GM12878 (cell line): ENCODE measurements at regions not wholly inside any gene's neighbourhood (a gene's known extent, or its start where the extent isn't known, plus 50 kb on each side); places are given as distances from the start of the nearest gene placed in this dataset.

Experiments used
- ATAC-seq: fragments of 200-7000 bp; cut with Tn5 transposase; 3 replicates; pipeline ENCODE4 v1.9.1; 2020; ENCODE audit warnings: mild to moderate bottlenecking, moderate library complexity
- BruUV-seq: library from RNA; stranded (reverse); fragments of 400-500 nt; replicated peaks from 2 replicates; lab custom pipeline; 2021; lab: Mats Ljungman, UMichigan
- CTCF ChIA-PET: fragments of 300-600 bp; sonication (Branson Sonifier 250); formaldehyde crosslinking; extraction: SDS; loops from one replicate; lab custom pipeline; 2021; ENCODE audit warnings: inconsistent platforms; lab: Yijun Ruan, JAX
- POLR2A ChIA-PET: fragments of 350-600 bp; formaldehyde crosslinking; extraction: SDS; loops from one replicate; lab custom pipeline; 2021; ENCODE audit warnings: inconsistent platforms; lab: Charles Lee
- RAD21 ChIA-PET: fragments of 300-600 bp; sonication (Branson Sonifier 250); formaldehyde crosslinking; loops from one replicate; lab custom pipeline; 2023; ENCODE audit warnings: antibody characterized with exemption; ENCODE audit not compliant: unreplicated experiment; lab: Charles Lee
- SMC1A ChIA-PET: fragments of 300-600 bp; sonication (Branson Sonifier 250); formaldehyde crosslinking; loops from one replicate; lab custom pipeline; 2023; ENCODE audit not compliant: unreplicated experiment, uncharacterized antibody; lab: Charles Lee
- DNase-seq: peaks from one replicate; pipeline ENCODE4 v3.0.0-alpha.2; 2011; ENCODE audit warnings: low read depth, low spot score
- FAIRE-seq: peaks from 3 replicates; lab custom pipeline; 2011; peaks lifted over from hg19 to GRCh38; lab: Jason Lieb, UNC
- H2AFZ ChIP-seq: 2 replicates; pipeline ENCODE4 v1.6.0; 2011; ENCODE audit warnings: low read depth, low read length, control low read depth; ENCODE audit not compliant: control insufficient read depth
- H3K27ac ChIP-seq: 2 replicates; pipeline ENCODE4 v1.5.1; 2011; ENCODE audit warnings: control low read depth; ENCODE audit not compliant: control insufficient read depth, insufficient read depth
- H3K27me3 ChIP-seq, 2 experiments: replicated peaks in 1 of 2; 2 replicates each; pipeline versions ENCODE4 v1.6.0 to v1.6.1; 2011; ENCODE audit warnings: low read length in 1 of 2; ENCODE audit not compliant: control insufficient read depth in 2 of 2, insufficient read depth in 2 of 2
- H3K36me3 ChIP-seq, 2 experiments: 2 replicates each; pipeline ENCODE4 v1.5.1; 2011; ENCODE audit warnings: low read length in 1 of 2; ENCODE audit not compliant: control insufficient read depth in 2 of 2, insufficient read depth in 2 of 2
- H3K4me1 ChIP-seq: 2 replicates; pipeline ENCODE4 v1.6.1; 2011; ENCODE audit warnings: mild to moderate bottlenecking, low read length, moderate library complexity, mixed read lengths; ENCODE audit not compliant: control insufficient read depth, insufficient read depth
- H3K4me2 ChIP-seq: 2 replicates; pipeline ENCODE4 v1.6.0; 2011; ENCODE audit warnings: control low read depth; ENCODE audit not compliant: control insufficient read depth, insufficient read depth
- H3K4me3 ChIP-seq: fragments of 200-600 bp; sonication (generic); 2 replicates; pipeline ENCODE4 v1.5.1; 2016
- H3K79me2 ChIP-seq: 2 replicates; pipeline ENCODE4 v1.6.0; 2011; ENCODE audit warnings: low read length; ENCODE audit not compliant: control insufficient read depth, insufficient read depth
- H3K9ac ChIP-seq: 2 replicates; pipeline ENCODE4 v1.8.0; 2011; ENCODE audit warnings: low read length, control low read depth, mixed read lengths; ENCODE audit not compliant: control insufficient read depth, insufficient read depth
- H3K9me3 ChIP-seq: replicated peaks from 3 replicates; pipeline ENCODE4 v1.5.1; 2011; ENCODE audit warnings: mild to moderate bottlenecking, low read length; ENCODE audit not compliant: control insufficient read depth, insufficient read depth
- H4K20me1 ChIP-seq: 2 replicates; pipeline ENCODE4 v1.6.0; 2011; ENCODE audit not compliant: control insufficient read depth, insufficient read depth
- ATF7 ChIP-seq: fragments of 450-650 bp; IDR thresholded peaks from 2 replicates; pipeline ENCODE4 v1.6.1; 2016; ENCODE audit warnings: low read depth, mild to moderate bottlenecking
- CBX5 ChIP-seq: sonication (generic); IDR thresholded peaks from 2 replicates; pipeline ENCODE4 v1.6.1; 2016; ENCODE audit warnings: low read depth, moderate library complexity, mild to moderate bottlenecking, inconsistent platforms
- CTCF ChIP-seq, 3 experiments: IDR thresholded peaks in 2 of 3; conservative IDR thresholded peaks in 1 of 3; 2 replicates each; pipeline ENCODE4 v1.5.1; 2011; ENCODE audit warnings: low read depth in 3 of 3, low read length in 3 of 3, mild to moderate bottlenecking in 3 of 3, control low read depth in 2 of 3, moderate library complexity in 2 of 3, inconsistent platforms in 1 of 3, mixed read lengths in 1 of 3; ENCODE audit not compliant: control insufficient read depth in 2 of 3, insufficient read depth in 1 of 3; ENCODE audit errors: extremely low read depth in 1 of 3
- HDGF ChIP-seq: fragments of 450-650 bp; IDR thresholded peaks from 2 replicates; pipeline ENCODE4 v1.6.1; 2016; ENCODE audit warnings: antibody characterized with exemption
- RAD21 ChIP-seq: IDR thresholded peaks from 2 replicates; pipeline ENCODE4 v1.6.1; 2011; ENCODE audit warnings: mild to moderate bottlenecking, low read depth, low read length, moderate library complexity; ENCODE audit not compliant: insufficient read depth
- RBBP5 ChIP-seq: fragments of 200-600 bp; sonication (generic); conservative IDR thresholded peaks from 2 replicates; pipeline ENCODE4 v1.6.1; 2016
- RELB ChIP-seq: fragments of 450-650 bp; IDR thresholded peaks from 2 replicates; pipeline ENCODE4 v1.6.1; 2017; ENCODE audit warnings: low read depth, mild to moderate bottlenecking, moderate library complexity
- SIN3A ChIP-seq: IDR thresholded peaks from 2 replicates; pipeline ENCODE4 v1.6.1; 2012; ENCODE audit warnings: low read depth, low read length, improper control_type of control experiment
- SMAD1 ChIP-seq: fragments of 450-650 bp; IDR thresholded peaks from 2 replicates; pipeline ENCODE4 v1.6.1; 2018; ENCODE audit warnings: mild to moderate bottlenecking, low read depth; ENCODE audit not compliant: partially characterized antibody
- SMC3 ChIP-seq: IDR thresholded peaks from 2 replicates; pipeline ENCODE4 v1.6.1; 2011; ENCODE audit warnings: low read length, improper control_type of control experiment, borderline replicate concordance
- SP1 ChIP-seq: IDR thresholded peaks from one replicate; pipeline ENCODE4 v1.6.1; 2011; ENCODE audit warnings: low read depth, low read length
- WGBS: methylation state at CpG from one replicate; pipeline ENCODE4 v1.1.6; 2016; ENCODE audit warnings: low lambda C conversion rate; ENCODE audit not compliant: insufficient replicate concordance, insufficient coverage; ENCODE audit errors: missing lambda C conversion rate; 5-methylcytosine and 5-hydroxymethylcytosine counted together
- in situ Hi-C: fragments of 300-500 bp; cut with MboI; formaldehyde crosslinking; loops from 9 replicates; pipeline ENCODE4 v1.14.3; 2018; ENCODE audit warnings: mixed read lengths
- intact Hi-C: fragments of 100-400 bp; cut with micrococcal nuclease; formaldehyde crosslinking; loops from one replicate; pipeline ENCODE4 v1.14.2; 2022; ENCODE audit not compliant: unreplicated experiment
- TF ChIP-seq, protein P1 (sequence below): fragments of 450-650 bp; IDR thresholded peaks from 2 replicates; pipeline ENCODE4 v1.6.1; 2016; ENCODE audit warnings: mild to moderate bottlenecking, moderate library complexity, borderline replicate concordance
- TF ChIP-seq, protein P2 (sequence below): IDR thresholded peaks from 2 replicates; pipeline ENCODE4 v1.6.1; 2012; ENCODE audit warnings: low read depth, low read length, improper control_type of control experiment

DNA sequence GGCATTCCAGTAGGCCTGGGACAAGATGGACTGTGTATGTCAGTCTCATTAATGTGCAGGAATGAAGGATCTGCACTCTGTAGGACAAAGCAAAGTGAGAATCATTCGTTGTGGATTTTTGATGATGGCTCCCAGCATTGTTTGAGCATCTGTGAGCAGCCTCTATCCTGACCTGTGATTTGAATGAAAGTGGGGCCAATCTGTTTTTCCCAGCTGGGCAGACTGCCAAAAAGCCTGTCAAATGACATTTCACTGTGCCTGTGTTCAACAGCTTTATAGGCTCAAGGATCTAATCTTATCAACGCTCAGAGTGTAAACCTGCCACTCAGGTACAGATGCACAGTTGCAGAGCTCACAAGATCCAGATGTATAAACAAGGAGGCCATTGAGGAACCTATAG is 86.7 kb upstream of the SYNDIG1 start:
- TF ChIP-seq HDGF: no peak
- TF ChIP-seq SIN3A: no peak
- TF ChIP-seq, protein P1, sequence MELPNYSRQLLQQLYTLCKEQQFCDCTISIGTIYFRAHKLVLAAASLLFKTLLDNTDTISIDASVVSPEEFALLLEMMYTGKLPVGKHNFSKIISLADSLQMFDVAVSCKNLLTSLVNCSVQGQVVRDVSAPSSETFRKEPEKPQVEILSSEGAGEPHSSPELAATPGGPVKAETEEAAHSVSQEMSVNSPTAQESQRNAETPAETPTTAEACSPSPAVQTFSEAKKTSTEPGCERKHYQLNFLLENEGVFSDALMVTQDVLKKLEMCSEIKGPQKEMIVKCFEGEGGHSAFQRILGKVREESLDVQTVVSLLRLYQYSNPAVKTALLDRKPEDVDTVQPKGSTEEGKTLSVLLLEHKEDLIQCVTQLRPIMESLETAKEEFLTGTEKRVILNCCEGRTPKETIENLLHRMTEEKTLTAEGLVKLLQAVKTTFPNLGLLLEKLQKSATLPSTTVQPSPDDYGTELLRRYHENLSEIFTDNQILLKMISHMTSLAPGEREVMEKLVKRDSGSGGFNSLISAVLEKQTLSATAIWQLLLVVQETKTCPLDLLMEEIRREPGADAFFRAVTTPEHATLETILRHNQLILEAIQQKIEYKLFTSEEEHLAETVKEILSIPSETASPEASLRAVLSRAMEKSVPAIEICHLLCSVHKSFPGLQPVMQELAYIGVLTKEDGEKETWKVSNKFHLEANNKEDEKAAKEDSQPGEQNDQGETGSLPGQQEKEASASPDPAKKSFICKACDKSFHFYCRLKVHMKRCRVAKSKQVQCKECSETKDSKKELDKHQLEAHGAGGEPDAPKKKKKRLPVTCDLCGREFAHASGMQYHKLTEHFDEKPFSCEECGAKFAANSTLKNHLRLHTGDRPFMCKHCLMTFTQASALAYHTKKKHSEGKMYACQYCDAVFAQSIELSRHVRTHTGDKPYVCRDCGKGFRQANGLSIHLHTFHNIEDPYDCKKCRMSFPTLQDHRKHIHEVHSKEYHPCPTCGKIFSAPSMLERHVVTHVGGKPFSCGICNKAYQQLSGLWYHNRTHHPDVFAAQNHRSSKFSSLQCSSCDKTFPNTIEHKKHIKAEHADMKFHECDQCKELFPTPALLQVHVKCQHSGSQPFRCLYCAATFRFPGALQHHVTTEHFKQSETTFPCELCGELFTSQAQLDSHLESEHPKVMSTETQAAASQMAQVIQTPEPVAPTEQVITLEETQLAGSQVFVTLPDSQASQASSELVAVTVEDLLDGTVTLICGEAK: no peak
- TF ChIP-seq RAD21: no peak
- no peak for TF ChIP-seq SMAD1
- TF ChIP-seq RELB: no peak
- TF ChIP-seq, protein P2, sequence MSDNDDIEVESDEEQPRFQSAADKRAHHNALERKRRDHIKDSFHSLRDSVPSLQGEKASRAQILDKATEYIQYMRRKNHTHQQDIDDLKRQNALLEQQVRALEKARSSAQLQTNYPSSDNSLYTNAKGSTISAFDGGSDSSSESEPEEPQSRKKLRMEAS: no peak
- no peak for TF ChIP-seq CBX5
- no peak for TF ChIP-seq CTCF (IDR thresholded peaks at IDR 0.05 in 2 of 3, conservative IDR thresholded peaks at IDR 0.05 in 1 of 3; ENCODE audit: control insufficient read depth in 2 of 3, extremely low read depth in 1 of 3, insufficient read depth in 1 of 3, low read depth in 3 of 3, low read length in 3 of 3)
- no peak for TF ChIP-seq ATF7
- TF ChIP-seq RBBP5: no peak
- no peak for TF ChIP-seq SP1
- no peak for TF ChIP-seq SMC3
- no peak for FAIRE-seq
- no peaks in the 10 kb centered on the region for H4K20me1 ChIP-seq
- no peak for DNase-seq
- H3K9me3 ChIP-seq: no peaks in the 10 kb centered on the region
- 7% methylated on average over 2 of the region's 2 CpGs for WGBS
- no peaks in the 10 kb centered on the region for H3K27me3 ChIP-seq
- ChIA-PET POLR2A (no interaction called here), RAD21 (no interaction called here), SMC1A (no interaction called here), CTCF (no interaction called here)
- intact Hi-C loops: no loop called here
- H3K4me3 ChIP-seq: no peak overlapping the region
- no peak overlapping the region for H2AFZ ChIP-seq
- H3K4me2 ChIP-seq: no peak overlapping the region
- H3K36me3 ChIP-seq: no peaks in the 10 kb centered on the region
- H3K27ac ChIP-seq: no peak overlapping the region
- BruUV-seq: no TSS peak
- no peaks in the 10 kb centered on the region for H3K79me2 ChIP-seq
- H3K4me1 ChIP-seq: no peaks in the 10 kb centered on the region
- ATAC-seq: no peak
- in situ Hi-C loops: no loop called here
- H3K9ac ChIP-seq: no peak overlapping the region
